Hepatocyte (in vitro differentiated cells): ENCODE measurements at regions not wholly inside any gene's neighbourhood (a gene's known extent, or its start where the extent isn't known, plus 50 kb on each side); places are given as distances from the start of the nearest gene placed in this dataset.

ENCODE experiments used
- DNase-seq: peaks from one replicate; pipeline ENCODE4 v3.0.0-alpha.2; 2016; ENCODE audit warnings: low spot score
- H2AFZ ChIP-seq: fragments of 200-600 bp; sonication (generic); 2 replicates; pipeline ENCODE4 v1.6.0; 2016; ENCODE audit warnings: antibody characterized with exemption, mild to moderate bottlenecking
- H3K27ac ChIP-seq: fragments of 200-600 bp; sonication (generic); 2 replicates; pipeline ENCODE4 v1.5.1; 2016; ENCODE audit warnings: mild to moderate bottlenecking
- H3K27me3 ChIP-seq: fragments of 200-600 bp; sonication (generic); 2 replicates; pipeline ENCODE4 v1.6.1; 2016
- H3K36me3 ChIP-seq: fragments of 200-600 bp; sonication (generic); replicated peaks from 2 replicates; pipeline ENCODE4 v1.5.1; 2016; ENCODE audit warnings: low read depth; ENCODE audit not compliant: insufficient read depth
- H3K4me1 ChIP-seq: fragments of 200-600 bp; sonication (generic); 2 replicates; pipeline ENCODE4 v1.5.1; 2016; ENCODE audit warnings: mild to moderate bottlenecking, moderate library complexity; ENCODE audit not compliant: insufficient read depth
- H3K4me2 ChIP-seq: fragments of 200-600 bp; sonication (generic); 2 replicates; pipeline ENCODE4 v1.6.0; 2016
- H3K4me3 ChIP-seq: fragments of 200-600 bp; sonication (generic); 2 replicates; pipeline ENCODE4 v1.5.1; 2016; ENCODE audit warnings: mild to moderate bottlenecking
- H3K79me2 ChIP-seq: fragments of 200-600 bp; sonication (generic); 2 replicates; pipeline ENCODE4 v1.6.0; 2017; ENCODE audit warnings: mild to moderate bottlenecking
- H3K9me2 ChIP-seq: fragments of 200-600 bp; sonication (generic); replicated peaks from 2 replicates; pipeline ENCODE4 v1.6.0; 2017; ENCODE audit warnings: mild to moderate bottlenecking; ENCODE audit not compliant: insufficient read depth
- H3K9me3 ChIP-seq: fragments of 200-600 bp; sonication (generic); 2 replicates; pipeline ENCODE4 v1.5.1; 2016; ENCODE audit warnings: low read depth, mild to moderate bottlenecking
- H4K20me1 ChIP-seq: fragments of 200-600 bp; sonication (generic); 2 replicates; pipeline ENCODE4 v1.6.0; 2016; ENCODE audit warnings: mild to moderate bottlenecking; ENCODE audit not compliant: insufficient read depth, poor library complexity, severe bottlenecking
- EZH2 ChIP-seq: fragments of 200-600 bp; sonication (generic); IDR thresholded peaks from 2 replicates; pipeline ENCODE4 v1.6.1; 2016; ENCODE audit warnings: antibody characterized with exemption, mild to moderate bottlenecking, borderline replicate concordance
- EZH2phosphoT487 ChIP-seq: fragments of 200-600 bp; sonication (generic); IDR thresholded peaks from one replicate; pipeline ENCODE4 v1.6.1; 2018; ENCODE audit warnings: antibody characterized with exemption, mild to moderate bottlenecking, low read depth, moderate library complexity; ENCODE audit not compliant: unreplicated experiment, severe bottlenecking
- WGBS: methylation state at CpG from one replicate; pipeline ENCODE4 v1.1.6; 2016; ENCODE audit warnings: low lambda C conversion rate; ENCODE audit errors: missing lambda C conversion rate; 5-methylcytosine and 5-hydroxymethylcytosine counted together
- TF ChIP-seq, protein P1 (sequence below): fragments of 200-600 bp; sonication (generic); IDR thresholded peaks from 2 replicates; pipeline ENCODE4 v1.5.1; 2016; ENCODE audit warnings: antibody characterized with exemption, mild to moderate bottlenecking; ENCODE audit not compliant: poor library complexity

DNA sequence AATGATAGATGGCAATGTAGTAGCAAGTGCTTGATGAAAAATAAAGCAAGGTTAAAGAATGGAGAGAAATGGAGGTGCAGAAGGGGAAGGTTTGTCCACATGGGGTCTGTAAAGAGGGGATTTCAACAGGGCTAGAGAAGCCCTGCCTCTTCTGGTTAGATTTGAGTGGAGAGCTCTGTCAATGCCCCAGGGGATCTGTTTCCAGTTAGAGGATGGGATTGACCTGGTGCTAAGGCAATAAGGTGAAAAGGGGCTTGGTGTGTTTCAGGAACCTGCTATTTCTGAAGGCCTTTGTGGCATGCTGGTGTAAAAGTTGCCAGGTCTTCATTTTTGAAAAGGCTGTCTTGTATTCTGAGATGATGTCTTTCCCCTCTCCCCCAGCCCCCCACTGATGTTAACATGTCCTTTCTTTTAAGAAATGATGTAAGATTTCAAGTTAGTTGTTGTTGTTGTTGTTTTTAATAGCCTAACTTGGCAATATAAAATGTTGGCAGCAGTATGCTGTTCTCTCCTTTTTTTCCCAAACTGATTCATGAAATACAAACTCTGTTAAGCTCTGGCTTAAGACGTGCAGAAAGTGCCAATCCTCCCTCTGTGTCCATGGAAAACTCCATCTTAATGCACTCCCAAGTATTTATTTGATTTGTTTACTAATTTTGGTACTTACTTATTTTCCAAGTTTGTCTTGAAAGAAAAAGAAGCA is 370.3 kb upstream of the ADGRL2 start:
- Histone ChIP-seq H2AFZ (no peak overlapping the region), H3K27me3 (no peaks in the 10 kb centered on the region), H3K27ac (no peak overlapping the region), H3K9me2 (no peaks in the 10 kb centered on the region), H3K79me2 (no peaks in the 10 kb centered on the region), H3K4me1 (peaks cover 24% of the 10 kb centered on the region), H3K36me3 (no peaks in the 10 kb centered on the region), H3K4me3 (no peak overlapping the region), H4K20me1 (no peaks in the 10 kb centered on the region), H3K9me3 (no peaks in the 10 kb centered on the region), H3K4me2 (no peak overlapping the region)
- TF ChIP-seq, protein P1, sequence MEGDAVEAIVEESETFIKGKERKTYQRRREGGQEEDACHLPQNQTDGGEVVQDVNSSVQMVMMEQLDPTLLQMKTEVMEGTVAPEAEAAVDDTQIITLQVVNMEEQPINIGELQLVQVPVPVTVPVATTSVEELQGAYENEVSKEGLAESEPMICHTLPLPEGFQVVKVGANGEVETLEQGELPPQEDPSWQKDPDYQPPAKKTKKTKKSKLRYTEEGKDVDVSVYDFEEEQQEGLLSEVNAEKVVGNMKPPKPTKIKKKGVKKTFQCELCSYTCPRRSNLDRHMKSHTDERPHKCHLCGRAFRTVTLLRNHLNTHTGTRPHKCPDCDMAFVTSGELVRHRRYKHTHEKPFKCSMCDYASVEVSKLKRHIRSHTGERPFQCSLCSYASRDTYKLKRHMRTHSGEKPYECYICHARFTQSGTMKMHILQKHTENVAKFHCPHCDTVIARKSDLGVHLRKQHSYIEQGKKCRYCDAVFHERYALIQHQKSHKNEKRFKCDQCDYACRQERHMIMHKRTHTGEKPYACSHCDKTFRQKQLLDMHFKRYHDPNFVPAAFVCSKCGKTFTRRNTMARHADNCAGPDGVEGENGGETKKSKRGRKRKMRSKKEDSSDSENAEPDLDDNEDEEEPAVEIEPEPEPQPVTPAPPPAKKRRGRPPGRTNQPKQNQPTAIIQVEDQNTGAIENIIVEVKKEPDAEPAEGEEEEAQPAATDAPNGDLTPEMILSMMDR, result no peak
- no peak for TF ChIP-seq EZH2
- no peak for TF ChIP-seq EZH2phosphoT487
- 38% methylated on average over 1 of the region's 1 CpG for WGBS
- no peak for DNase-seq

DNA sequence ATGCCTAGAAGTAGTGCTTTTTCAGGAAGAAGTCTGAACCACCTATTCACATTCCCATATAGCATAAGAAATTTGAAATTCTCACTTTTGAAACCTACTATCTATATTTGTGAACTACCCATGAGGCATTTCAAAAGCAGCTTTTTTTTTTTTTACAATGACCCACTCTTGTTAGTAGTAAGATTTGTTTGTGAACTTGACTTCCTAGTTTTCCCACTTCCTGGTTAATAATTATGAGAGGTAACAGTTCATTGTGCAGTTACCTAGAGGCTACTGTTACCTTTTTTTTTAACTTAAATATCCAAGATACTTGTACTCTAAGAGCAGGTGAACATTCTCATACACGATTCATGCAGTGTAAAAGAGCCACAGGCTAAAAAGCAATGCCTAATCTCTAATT is 371.7 kb upstream of the ADGRL2 start:
- H3K9me2 ChIP-seq, result no peaks in the 10 kb centered on the region
- H3K9me3 ChIP-seq, result no peaks in the 10 kb centered on the region
- peaks cover 31% of the 10 kb centered on the region for H3K4me1 ChIP-seq
- TF ChIP-seq, protein P1, result no peak
- TF ChIP-seq EZH2phosphoT487, result no peak
- TF ChIP-seq EZH2, result no peak
- H3K4me3 ChIP-seq, result no peak overlapping the region
- no peak overlapping the region for H2AFZ ChIP-seq
- H3K4me2 ChIP-seq, result no peak overlapping the region
- no peak for DNase-seq
- no peaks in the 10 kb centered on the region for H4K20me1 ChIP-seq
- 68% methylated on average over 1 of the region's 1 CpG for WGBS
- H3K79me2 ChIP-seq, result no peaks in the 10 kb centered on the region
- H3K27ac ChIP-seq, result no peak overlapping the region
- H3K36me3 ChIP-seq, result no peaks in the 10 kb centered on the region
- no peaks in the 10 kb centered on the region for H3K27me3 ChIP-seq

- no peaks in the 10 kb centered on the region for H4K20me1 ChIP-seq
- no peaks in the 10 kb centered on the region for H3K36me3 ChIP-seq
- H3K9me2 ChIP-seq, result no peaks in the 10 kb centered on the region
- TF ChIP-seq, protein P1, result no peak
- TF ChIP-seq EZH2phosphoT487, result no peak
- H3K4me2 ChIP-seq, result peak overlapping the region; percentile 40
- no peak overlapping the region for H2AFZ ChIP-seq
- no peaks in the 10 kb centered on the region for H3K27me3 ChIP-seq
- peak overlapping the region; percentile 45 for H3K27ac ChIP-seq
- DNase-seq, result no peak
- H3K79me2 ChIP-seq, result no peaks in the 10 kb centered on the region
- H3K9me3 ChIP-seq, result no peaks in the 10 kb centered on the region
- WGBS, result 80% methylated on average over 2 of the region's 2 CpGs
- no peak overlapping the region for H3K4me3 ChIP-seq
- H3K4me1 ChIP-seq, result peaks cover 18% of the 10 kb centered on the region
Observed at GRCh38 chr1:81424816-81425215, 375.9 kb upstream of the ADGRL2 start.
